ENCODE measurements at regions not wholly inside any gene's neighbourhood (a gene's known extent, or its start where the extent isn't known, plus 50 kb on each side); places are given as distances from the start of the nearest gene placed in this dataset.

- DNase-seq, result no peak
- Mint-ChIP-seq H3K4me3 (no peak overlapping the region), H3K27ac (peak overlapping the region in 1 of 3 experiments; percentile 50; a peak in 1 of 7 replicates), H3K4me1 (peaks cover 9 to 13% of the 10 kb centered on the region in 2 experiments), H3K36me3 (ENCODE audit: insufficient read depth in 1 of 3, low read depth in 3 of 3) (no peaks in the 10 kb centered on the region), H3K9me3 (0 out of 5 replicates have a peak, but pooled peaks cover 0 to 2% of the 10 kb centered on the region in 2 experiments), H3K27me3 (ENCODE audit: low read depth) (peaks cover 11% of the 10 kb centered on the region)
- H2BK5ac ChIP-seq (ENCODE audit: insufficient read length, low read length), result no peak overlapping the region
- no peak overlapping the region for H2BK12ac ChIP-seq (ENCODE audit: insufficient read length, low read depth, low read length)
- H3K4ac ChIP-seq (ENCODE audit: low read depth, low read length), result no peak overlapping the region
- H3K56ac ChIP-seq (ENCODE audit: insufficient read length, low read depth, low read length), result no peak overlapping the region
- no peak overlapping the region for H3T11ph ChIP-seq (ENCODE audit: low read length)
- no peak overlapping the region for H2BK120ac ChIP-seq (ENCODE audit: low read depth, low read length, poor library complexity, severe bottlenecking)
- H3K4me1 ChIP-seq (ENCODE audit: insufficient read depth, low read length), result no peaks in the 10 kb centered on the region
- no peaks in the 10 kb centered on the region for H3K27me3 ChIP-seq (ENCODE audit: insufficient read depth, low read length)
- no peaks in the 10 kb centered on the region for H3K23me2 ChIP-seq (ENCODE audit: insufficient read length, low read depth, low read length, poor library complexity, severe bottlenecking)
- H3K79me1 ChIP-seq (ENCODE audit: insufficient read depth, low read depth, low read length, poor library complexity, severe bottlenecking), result no peaks in the 10 kb centered on the region
- H3K9ac ChIP-seq (ENCODE audit: extremely low read depth, insufficient read length, low read length), result no peak overlapping the region
- no peak overlapping the region; the same call in 1 of the 2 replicates for H3K14ac ChIP-seq (ENCODE audit: insufficient read depth, low read length)
- WGBS (ENCODE audit: extremely low coverage, insufficient read length, low lambda C conversion rate), result no CpG with 5 or more reads among the region's 20 CpGs
- H3K9me3 ChIP-seq (ENCODE audit: control insufficient read depth, low read depth, low read length), result no peaks in the 10 kb centered on the region
- H3K18ac ChIP-seq (ENCODE audit: insufficient read length, low read depth, low read length), result no peak overlapping the region
- no peak overlapping the region for H3K27ac ChIP-seq (ENCODE audit: insufficient read length, low read depth, low read length)
- no peak overlapping the region for H2BK20ac ChIP-seq (ENCODE audit: low read depth, low read length, poor library complexity, severe bottlenecking)
- no peak overlapping the region for H4K5ac ChIP-seq (ENCODE audit: insufficient read length, low read depth, low read length)
- no peak overlapping the region for H3K4me2 ChIP-seq (ENCODE audit: insufficient read depth, insufficient read length, low read length)
- H2BK15ac ChIP-seq (ENCODE audit: low read depth, low read length), result no peak overlapping the region
- H3K79me2 ChIP-seq (ENCODE audit: insufficient read depth, low read length), result no peaks in the 10 kb centered on the region
- H3K23ac ChIP-seq (ENCODE audit: insufficient read length, low read depth, low read length), result no peak overlapping the region
- no peak overlapping the region for H2AFZ ChIP-seq (ENCODE audit: low read length)
- H4K20me1 ChIP-seq (ENCODE audit: control insufficient read depth, insufficient read depth, insufficient read length), result no peaks in the 10 kb centered on the region
- H2AK5ac ChIP-seq (ENCODE audit: insufficient read length, low read length), result no peak overlapping the region
- H4K91ac ChIP-seq (ENCODE audit: insufficient read length, low read depth, low read length), result no peak overlapping the region
- no peak overlapping the region for H4K8ac ChIP-seq (replicated peaks; ENCODE audit: insufficient read length, low read depth, low read length)
- TF ChIP-seq CTCF (conservative IDR thresholded peaks at IDR 0.05), result no peak
Observed at GRCh38 chr15:101551696-101552591, 62.4 kb upstream of the PCSK6 start.

All from H9 (cell line).